ENCODE measurements at regions not wholly inside any gene's neighbourhood (a gene's known extent, or its start where the extent isn't known, plus 50 kb on each side); places are given as distances from the start of the nearest gene placed in this dataset. TPM values are rescaled to one million over a fixed set of nuclear protein-coding genes. Genes with fewer than 3 reads are reported as not detected.

DNA sequence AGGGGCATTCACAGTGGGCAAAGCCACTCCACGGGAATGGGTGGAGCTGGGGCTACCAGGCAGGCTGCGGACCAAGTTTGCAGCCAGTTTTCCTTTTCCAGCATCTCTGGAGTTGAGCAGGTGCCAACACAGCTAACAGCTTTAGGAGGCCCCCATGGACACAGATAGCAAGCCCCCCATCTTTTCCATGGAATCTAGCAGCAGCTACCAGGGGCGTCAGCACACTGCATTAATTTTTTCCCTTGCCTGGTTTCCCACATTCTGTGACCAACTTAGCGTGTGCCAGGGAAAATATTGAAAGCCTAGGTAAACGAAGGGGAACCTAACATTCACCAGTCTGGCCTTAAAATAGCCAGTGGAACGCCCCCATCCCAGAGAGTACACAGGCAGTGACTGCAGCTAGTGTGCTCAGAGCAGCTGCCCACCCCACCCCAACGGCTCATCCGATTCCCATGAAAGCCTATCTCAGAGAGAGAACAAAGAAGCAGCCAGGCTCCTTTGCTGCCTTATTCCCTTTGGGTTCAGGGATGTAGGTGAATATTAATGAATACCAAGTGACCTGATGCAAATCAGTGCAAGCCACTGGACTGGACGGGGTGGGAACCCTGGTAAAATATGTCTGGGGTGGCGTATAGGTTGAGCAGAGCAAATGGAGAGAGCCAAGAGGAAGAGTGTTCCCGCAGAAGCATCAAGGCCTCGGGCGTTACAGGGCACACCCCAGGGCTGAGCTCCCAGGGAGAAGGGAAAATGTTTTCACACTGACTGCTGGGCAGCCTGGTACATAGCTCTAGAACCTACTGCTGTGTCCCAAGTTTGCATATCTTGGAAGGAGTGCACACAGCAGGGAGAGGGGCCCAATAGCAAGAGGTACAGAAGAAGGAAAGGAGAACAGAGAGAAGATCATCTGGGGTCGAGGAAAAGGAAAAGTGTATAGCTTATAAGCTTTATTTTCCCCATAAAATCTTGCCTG lies 73.9 kb upstream of the SOX9 start:
- no peak for DNase-seq

DNA sequence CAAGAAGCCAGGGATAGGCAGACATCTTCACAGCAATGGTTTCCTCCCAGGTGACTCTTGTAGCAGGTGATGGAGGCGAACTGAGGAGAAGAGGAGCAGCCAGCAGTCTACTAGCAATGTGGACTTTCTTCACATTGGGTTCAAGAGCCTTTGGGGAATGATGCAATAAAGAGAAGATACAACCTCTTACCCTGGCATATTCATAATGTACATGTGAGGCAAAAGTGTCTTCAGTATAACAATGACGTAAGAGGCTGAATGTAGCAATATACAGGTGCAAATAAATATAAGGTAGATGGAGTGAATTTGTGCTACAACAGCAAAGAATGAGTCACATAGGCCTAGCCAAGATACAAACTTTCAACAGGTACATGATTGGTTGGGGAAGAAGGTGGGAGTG lies 70.9 kb upstream of the SOX9 start:
- no peak for DNase-seq

DNA sequence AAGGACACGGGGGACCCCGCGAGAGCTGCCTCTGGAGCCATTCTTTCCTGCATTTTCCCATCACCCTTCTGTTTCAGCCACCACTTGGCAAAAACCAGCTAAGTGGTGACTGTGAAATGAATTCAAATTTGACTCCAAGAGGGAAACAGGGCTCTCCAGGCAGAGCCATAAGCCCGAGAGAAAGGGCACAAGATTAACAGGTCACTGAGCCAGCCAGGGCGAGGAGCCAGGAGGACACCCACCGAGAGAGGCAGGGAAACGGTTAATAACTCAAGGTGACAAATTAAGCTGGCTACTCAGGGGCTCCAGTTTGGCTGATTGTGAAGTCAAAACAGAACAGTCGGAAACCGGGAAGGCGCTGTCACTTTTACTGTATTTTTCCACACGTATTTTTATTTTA lies 67.8 kb upstream of the SOX9 start:
- no peak for DNase-seq

DNA sequence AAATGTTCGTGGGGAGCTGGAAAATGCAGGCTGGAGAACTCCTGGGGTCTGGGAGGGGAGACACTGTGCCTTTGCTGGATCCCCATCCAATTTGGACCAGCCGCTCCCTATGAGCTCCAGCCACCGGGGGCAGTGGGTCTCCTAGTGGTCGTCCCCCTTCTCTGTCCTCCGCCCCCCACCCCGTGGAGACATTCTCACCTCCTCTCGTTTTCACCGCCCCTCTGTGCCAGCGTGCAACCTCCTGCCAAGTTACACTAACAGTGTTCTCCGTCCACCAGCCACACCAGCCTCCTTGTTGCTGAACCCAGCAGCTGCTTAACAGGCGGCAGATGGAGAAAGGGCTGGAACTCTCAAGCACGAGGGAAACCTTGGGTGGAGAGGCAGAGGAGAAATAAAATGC lies 67.4 kb upstream of the SOX9 start:
- DNase-seq = no peak

DNA sequence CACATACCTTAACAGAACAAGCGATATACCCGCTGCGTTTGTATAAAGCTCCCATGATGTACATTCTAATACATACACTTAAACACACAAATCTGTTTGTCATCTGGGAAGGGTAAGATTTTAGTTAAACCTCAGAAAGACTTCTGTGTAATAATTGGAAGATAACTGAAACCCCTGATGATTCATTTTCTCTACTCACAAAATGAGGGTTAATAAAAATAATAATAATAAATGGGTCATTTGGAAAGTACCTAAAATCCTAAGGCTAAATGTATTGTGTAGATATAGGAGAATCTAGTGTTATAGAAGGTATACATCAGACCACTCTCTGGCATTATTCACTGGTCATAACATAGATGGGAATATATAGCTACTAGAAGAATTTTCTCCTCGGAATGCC lies 64.7 kb upstream of the SOX9 start:
- no peak for DNase-seq

DNA sequence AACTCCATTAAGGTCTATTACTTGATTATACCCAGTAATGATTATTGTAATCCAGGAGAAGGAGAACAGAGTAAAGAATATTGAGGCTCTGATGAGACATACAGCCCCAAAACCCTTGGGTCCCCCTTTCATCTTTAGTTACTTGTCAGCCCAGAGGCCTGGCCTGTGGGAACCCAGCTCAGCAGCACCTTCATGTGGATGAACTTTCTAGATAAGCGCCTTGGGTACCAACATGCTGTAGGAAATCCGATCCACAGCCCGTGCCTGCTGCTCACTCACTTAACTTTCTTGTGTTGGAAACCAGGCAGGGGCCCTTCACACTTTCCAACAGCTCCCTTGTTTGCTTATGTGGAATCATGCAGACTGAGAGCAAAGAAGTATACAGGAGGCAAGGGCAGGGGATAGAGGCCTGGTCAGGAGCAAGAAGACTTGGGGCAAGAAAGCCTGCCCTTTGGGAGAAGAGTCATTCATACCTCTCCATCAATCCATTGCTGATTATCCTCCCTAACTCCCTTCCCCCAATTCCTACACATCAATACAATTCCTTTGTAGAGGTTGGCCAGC lies 64.0 kb upstream of the SOX9 start:
- no peak for DNase-seq

DNA sequence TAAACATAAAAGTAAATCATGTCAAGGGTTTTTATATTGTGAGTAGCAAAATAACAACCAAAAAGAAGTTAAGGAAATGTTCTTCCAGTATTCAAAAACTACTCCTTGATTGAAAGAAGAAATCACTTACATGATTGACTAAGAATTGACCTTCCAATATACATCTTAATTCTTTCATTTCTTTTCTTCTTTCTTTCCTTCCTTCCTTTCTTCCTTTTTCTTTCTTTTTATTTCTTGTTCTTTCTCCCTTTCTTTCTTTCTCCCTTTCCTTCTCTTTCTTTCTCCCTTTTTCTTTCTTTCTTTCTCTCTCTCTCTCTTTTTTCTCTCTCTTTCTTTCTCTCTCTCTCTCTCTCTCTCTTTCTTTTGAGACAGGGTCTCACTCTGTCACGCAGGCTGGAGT lies 60.7 kb upstream of the SOX9 start:
- no peak for DNase-seq

DNA sequence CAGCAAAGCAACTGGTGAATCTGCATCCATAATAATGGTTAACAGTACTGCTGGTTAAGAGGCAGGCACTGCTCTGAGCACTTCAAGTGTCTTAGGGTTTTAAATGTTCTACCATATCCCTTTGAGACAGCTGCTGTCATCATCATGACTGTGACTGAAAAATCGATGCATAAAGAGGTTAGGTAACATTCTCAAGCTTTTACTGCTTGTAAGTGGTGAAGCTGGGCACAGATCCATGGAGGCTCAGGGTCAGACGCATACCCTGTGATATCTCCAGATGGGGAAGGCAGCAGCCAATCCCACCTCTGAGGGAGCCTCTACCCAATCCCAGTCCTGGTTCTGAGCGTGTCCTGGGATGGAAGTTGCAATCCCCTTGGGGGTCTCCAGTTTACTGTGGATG lies 57.6 kb upstream of the SOX9 start:
- no peak for DNase-seq

DNA sequence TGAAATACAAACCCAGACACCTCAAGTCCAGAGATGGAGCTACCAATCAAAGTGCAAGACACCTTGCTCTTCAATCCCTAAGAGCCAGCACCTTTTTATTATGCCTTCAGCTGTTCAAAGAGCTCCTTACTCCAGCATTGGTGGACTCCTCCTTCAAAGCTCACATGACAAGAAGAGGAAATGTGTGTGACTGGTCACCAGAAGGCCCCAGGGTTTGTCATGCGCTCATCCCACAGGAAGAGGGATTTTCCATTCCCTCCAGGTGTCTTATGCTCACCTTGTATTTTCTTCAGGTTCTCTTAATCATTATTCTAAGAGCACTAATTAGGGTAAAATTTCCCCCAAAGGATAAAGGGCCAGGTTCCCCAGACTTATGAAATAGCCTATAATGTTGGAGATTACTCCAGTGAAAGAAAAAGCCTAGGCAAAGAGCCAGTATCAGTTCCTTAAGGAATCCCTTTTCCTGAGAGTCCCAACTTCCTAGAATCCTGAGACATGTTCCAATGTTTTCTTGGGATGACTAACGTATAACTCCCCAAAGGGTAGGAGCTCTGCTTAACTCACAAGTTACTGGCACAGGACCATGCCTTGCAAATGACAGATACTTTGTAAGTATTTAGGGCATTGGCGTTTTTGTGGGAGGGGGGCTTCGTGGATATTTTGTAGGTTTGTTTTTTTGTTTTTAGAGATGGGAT lies 56.9 kb upstream of the SOX9 start:
- DNase-seq = no peak

DNA sequence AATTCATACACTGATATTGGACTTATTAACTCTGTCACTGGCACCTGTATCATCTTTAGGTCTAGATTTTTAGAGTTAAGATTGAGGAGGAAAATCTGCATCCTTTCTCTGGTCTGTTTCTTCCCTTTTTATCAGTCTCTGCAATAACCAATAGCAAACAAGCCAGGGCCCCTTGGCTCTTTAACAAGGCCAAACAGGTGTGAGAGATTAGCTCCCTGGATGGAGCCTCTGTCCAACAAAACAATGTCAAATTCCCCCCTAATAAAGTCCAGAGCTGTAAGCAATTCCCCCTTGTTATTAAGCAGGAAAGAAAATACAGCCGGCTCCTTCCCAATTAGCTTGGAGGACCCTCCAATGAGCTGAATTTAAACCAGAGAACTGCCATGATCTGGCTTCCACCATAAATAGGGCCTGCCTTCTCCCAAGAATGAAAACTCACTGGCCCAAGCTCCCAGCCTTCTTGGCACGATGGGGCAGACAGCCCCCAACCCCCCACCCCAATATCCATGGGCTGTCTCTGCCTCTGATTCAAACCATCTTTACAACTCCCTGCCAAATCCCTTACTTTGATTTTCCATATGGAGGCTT lies 56.1 kb upstream of the SOX9 start:
- DNase-seq = no peak

DNA sequence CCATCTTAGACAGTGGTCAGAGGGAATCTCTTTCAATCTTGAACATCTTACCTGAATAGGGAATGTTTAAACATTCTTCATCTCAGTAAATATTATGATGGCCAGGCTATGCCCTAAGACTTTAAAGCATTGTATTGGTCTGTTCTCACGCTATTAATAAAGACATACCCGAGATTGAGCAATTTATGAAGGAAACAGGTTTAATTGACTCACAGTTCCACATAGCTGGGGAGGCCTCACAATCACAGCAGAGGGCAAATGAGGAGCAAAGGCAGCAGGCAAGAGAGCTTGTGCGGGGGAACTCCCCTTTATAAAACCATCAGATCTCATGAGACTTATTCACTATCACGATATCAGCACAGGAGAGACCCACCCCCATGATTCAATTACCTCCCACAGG lies 55.3 kb upstream of the SOX9 start:
- DNase-seq = no peak

DNA sequence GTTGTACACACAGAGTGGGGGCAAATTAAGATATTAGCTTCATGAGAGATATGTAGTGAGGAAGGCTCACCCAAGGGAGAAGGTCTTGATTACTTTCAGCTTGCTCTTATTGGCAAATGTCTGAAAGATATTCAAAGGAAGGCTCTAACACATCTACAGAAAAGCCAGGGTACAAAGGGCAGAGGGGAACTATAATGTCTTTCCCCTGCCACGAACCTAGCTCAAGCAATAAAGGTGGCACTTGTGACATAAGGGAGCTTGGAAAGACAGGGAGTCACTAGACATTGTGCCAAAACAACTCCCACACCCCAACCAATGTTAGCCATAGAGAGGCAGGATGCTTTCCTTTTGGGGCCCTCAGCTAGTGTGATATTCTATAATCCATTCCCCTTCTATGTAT lies 52.2 kb upstream of the SOX9 start:
- no peak for DNase-seq

DNA sequence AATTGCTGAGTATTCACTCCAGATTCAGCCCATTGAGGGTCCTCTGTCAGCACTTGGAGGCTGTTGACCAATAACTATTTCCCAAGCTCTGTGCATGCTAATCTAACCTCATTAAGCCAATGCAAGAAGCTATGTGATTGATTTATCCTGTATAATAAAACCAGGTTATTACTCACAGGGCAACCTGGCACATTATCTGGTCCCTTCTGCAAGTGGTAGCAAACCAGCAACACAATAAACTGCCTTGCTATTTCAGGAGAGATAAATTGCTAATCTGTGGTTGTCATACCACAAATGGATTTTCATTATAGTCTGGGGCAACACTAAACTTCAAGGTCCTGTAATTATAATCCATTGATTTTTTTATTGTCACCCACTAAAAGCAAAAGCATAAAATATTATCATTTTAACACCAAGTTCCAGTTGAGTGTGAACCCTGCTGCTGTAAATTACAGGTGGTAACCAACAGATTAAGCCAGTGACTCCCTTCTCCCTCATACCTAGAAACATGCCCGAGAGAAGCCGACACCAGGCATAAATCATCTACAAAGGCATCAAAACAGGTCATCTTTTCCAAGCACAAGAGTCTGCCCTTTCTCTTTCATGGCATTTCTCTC lies 51.1 kb upstream of the SOX9 start:
- DNase-seq = no peak

Small RNA genes lying in the stretch of these regions (small RNA-seq; reads per million reads assigned to genes)
- gene RNU7-155P (ENCODE audit: low replicate concordance) = not detected
